Suppressor macrophage treated with lipopolysaccharide for 4 hours (primary cell): ENCODE measurements at regions not wholly inside any gene's neighbourhood (a gene's known extent, or its start where the extent isn't known, plus 50 kb on each side); places are given as distances from the start of the nearest gene placed in this dataset.

Experiments
- DNase-seq: peaks from one replicate; pipeline ENCODE4 v3.0.0-alpha.2; 2020

DNA sequence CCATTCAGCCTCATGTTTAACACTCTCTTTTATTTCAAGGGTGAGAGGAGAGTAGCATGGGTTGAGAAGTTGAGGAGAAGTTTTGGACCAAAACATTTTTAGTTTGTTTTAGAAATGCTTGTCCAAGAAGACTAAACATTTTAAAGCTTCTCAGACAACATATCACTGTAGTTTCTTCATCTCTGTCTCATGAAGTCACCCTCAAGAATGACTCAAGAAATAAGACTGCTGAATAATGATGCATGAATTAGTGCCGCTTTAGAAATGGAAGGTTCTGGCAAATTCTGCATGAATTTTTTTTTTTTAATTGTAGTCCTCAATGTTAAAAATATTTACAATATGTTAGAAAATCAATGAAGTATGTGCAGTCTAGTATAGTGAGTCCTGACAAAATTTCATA lies 422.7 kb upstream of the ARGLU1 start:
- DNase-seq = no peak

DNA sequence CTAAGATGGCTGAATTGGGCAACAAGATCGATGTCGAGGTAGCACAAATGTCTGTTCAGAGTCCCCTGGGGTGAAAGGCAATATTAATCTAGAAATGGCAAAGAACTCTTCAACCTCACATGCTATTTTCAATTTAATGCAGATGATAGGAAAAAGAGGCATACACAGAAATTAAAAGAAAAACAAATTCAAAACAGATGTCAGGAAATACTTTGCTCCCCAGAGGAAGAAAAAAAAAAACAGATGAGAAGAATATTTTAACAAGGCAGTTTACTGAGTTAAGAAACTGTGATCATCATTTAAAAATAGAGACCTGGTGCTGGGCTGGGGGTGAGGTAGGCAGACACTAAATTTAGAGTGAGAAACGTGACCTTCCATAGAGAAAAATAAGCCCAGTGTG lies 421.9 kb upstream of the ARGLU1 start:
- DNase-seq = no peak

DNA sequence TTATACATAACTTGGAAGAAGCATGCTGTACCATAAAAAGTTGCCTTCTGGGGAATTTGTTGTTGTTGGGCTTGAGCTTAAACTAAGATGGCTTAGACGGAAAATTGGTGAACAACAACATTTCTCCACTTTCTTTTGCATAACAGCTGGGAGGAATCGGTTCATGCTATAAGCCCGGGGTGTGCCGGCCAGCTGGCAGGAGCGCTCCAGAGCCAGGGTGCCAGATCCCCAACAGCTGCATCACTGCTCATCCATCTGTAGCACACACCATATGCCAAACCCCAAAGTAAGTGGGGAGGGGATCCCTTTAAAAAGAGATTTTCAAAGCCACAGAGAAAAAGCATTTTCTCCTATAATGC lies 419.5 kb upstream of the ARGLU1 start:
- DNase-seq = no peak

DNA sequence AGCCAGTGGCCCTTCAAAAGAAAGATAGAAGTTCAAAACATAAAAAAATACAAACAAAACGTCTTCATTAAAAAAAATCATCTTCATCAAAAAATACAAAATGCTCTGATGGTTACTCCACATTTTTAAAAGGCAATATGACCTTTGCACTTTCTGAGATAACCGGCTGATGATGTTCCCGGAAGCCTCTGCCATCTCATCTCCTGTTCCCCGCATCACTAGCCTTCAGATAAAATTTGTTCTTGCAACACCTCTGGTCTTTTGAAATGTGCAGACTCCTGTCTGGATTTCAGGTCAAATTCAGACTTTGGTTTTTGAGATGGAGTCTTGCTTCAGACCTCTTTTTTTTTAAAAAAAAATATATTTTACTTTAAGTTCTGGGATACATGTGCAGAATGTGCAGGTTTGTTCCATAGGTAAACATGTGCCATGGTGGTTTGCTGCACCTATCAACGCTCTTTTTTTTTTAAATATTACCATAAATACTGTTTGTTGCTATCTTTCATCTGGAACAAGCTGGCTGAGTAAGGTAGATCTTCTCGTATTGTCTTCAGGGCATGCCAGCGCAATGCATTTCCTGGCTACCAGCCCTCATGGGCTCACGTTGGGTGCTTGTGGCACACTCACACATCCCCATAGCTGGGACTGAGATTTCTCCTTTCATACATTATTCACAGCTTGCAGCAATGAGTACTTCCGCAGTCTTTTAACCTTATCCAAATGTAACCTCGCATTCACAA lies 418.9 kb upstream of the ARGLU1 start:
- DNase-seq = no peak

DNA sequence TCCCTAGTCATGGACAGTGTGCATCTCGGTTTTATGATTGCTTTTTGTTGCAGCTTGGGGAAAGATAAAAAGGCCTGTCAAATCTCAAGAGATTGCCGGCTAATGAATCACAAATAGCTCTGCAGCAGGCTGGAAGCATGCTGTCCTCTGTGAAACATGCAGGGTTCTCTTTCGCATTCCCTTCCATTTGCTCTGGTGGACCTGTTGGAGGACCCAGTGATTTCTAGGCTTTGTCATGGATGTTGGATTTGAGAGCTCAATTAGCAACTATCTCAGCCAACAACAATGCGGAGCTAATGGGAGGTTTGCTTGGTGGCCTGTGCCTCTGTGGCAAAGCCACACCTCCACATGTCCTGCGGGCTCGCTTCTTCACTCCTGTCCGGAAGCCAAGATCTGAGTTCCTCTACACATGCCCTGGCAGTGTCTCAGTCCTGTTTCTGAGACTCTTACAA lies 418.1 kb upstream of the ARGLU1 start:
- DNase-seq = no peak

DNA sequence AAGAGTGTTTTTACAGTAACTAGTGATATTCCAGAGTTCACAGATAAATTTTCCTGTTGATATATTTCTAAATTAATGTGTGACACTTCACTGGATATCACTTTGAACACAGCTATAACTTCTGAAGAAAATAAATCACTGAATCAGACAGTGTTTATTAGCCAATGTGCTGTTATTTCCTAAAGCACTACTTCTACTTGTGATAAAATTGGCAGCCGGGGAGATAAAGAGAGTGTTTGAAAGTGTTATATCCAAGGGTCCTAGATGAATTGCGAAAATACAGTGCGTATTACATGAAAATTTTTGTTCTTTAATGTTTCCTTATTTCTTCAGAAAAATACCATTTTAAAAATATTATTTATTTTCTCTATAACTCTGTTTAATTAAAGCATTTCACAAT lies 417.5 kb upstream of the ARGLU1 start:
- DNase-seq = no peak

DNA sequence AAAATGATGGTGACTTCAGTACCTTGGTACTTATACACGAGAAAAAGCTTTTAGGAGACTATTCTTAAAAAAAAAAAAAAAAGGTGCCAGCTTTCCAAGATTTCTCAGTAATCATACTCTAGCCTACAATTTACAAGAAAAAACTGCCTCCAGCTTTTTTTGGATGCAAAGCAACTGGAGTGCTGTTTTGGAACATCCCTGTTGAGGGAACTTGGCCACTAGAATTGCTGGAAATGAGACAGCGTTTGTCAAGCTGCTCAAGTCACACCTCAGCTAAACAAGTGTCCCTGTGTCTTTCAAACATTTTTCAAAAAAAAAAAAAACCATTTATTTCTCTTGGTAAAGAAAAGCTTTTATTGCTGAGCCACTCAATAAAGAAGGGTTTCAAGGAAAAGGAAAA lies 413.1 kb upstream of the ARGLU1 start:
- DNase-seq = no peak

DNA sequence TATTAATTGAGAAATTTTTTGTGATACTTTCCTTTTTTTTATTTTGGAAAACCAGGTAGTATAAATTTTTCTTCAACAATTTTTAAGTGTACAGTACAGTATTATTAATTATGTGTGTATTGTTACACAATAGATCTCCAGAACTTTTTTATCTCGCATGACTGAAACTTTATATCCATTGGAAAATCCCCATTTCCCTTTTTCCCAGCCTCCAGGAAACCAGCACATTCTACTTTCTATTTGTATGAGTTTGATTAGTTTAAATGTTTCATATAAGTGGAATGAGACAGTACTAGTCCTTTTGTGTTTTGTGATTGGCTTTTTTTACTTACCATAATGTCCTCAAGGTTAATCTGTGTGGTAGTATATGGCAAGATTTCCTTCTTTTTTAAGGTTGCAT lies 399.5 kb upstream of the ARGLU1 start:
- DNase-seq = no peak

DNA sequence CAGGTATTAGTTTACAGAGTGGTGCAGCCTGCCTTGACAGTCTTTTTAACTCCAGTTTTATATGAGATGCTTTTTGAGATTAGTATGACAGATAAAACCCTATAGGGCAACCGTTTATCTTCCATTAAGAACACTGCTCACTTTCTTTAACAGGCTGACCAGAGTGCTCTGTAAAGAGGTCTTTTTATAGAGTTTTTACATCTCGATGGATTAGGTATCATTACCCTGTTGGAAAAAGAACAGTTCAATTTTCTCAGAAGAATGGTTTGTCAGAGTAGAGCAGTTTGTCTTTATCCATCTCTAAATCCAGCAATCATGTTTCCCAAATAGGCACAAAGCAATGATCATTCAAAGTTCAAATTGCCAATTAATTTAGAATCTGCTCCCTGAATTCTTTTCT lies 395.2 kb upstream of the ARGLU1 start:
- no peak for DNase-seq

DNA sequence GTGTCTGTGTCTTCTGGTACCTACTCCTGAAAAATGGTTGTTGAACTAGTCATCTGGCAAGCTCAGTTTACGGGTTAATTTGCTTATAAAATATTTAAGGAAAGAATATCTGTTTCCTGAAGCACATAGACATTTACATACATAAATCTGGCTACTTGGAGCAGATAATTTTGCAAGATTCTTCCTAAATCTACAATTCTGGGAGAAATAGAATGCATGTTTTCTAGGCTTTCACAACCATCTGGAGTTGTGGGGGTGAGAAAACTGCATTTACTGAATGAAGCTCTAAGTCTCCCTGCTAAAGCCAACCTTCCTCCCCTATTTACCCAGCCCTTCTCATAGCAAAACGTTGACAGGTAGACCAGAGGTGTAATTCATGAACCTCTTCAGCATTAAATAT lies 393.7 kb upstream of the ARGLU1 start:
- DNase-seq = no peak

DNA sequence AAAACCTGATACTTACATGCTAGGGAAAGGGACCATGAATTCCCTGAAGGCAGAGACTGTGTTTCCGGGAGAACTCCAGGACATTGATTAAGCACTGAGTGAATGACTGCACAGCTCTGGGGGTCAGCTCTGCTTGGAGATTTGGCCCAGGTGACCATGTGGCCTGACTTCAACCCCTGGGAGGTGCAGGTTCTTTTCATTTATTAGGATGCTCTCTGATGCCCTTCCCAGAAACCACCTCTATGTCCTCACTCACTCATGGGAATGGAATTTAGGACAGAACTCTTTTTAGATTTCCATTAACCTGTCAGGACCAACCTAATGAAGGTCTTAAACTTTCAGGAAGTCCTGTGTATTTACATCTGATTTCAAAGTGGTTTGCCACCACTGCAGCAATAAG lies 393.3 kb upstream of the ARGLU1 start:
- no peak for DNase-seq

DNA sequence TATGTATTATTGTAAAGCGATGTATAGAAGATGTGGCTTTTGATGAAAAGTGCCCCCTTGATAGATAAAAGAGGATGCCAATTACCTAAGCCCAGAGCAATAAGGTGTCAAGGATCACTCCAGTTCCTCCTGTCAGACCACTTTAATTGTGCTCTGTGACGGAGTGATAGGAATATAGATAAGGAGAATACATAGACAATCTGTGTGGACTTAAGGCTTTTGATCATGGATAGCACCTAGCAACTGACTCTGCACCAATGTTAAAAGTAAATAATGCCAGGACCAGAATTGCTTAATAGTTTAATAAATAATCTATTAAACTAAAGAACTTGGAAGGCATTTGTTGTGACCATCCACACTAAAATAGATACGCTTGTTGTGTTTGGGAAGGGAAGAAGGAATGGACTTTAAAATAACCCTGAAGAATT lies 390.7 kb upstream of the ARGLU1 start:
- no peak for DNase-seq

DNA sequence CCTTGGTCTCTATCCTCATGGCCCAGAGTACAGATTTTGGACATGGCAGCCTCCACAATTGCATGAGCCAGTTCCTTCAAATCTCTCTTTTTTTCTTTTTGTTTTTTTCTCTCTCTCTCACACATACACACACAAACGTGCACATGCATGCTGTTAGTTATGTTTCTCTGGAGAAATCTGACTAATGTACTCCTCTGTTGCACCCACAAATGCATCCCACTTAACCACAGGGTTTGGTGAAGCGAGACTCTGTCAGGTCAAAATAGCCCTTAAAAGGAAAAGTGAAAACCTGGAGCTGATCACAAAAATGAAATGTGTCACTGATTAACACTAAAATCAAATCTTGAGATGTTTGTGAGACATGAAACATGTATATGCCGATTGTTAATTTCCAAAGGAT lies 374.6 kb upstream of the ARGLU1 start:
- no peak for DNase-seq

DNA sequence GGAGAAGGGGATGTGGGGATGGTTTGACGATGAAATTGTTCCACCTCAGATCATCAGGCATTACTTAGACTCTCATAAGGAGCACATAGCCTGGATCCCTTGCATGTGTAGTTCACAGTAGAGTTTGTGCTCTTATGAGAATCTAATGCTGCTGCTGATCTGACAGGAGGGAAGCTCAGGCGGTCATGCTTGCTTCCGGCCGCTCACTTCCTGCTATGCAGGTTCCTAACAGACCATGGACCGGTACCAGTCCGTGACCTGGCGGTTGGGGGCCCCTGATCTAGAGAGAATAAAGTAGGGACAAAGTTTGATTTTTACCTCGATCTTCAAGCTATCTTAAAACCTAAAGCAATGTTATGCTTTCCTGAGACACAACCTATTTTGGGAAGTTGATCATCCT lies 373.8 kb upstream of the ARGLU1 start:
- no peak for DNase-seq

DNA sequence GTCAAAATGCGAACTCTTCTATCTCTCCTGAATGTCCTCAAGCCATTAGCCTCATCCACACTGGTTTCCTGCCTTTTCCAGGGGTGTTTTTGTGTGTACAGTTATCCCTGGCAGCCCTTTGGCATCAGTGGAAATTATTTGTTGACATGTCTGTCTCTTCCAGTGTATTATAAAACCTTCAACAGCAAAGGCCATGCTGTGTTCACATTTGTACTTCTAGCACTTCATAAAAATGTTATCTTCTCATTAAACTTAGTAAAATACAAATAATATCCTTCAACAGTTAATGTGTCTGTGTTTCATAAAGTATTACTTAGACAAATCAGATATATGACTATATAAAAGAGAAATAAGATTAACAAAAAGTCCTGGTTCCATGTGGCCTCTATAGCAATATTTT lies 359.5 kb upstream of the ARGLU1 start:
- no peak for DNase-seq

DNA sequence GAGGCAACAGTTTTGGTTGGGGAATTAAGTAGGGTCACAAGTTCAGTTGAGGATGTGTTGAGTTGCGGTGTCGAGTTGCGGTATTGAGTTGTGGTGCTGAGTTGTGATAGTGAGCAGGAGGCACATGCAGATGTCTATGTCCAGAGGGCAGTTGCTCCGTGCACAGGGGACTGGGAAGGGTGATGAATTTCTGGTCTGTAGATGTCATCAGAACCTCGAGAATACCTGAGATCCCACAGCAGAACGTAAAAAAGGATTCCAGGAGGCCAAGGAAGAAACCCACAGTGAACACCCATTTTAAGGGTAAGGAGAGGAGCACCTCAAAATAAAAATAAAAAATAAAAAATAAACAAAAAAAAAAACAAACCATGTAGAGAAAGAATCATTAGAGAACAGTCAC lies 354.4 kb upstream of the ARGLU1 start:
- no peak for DNase-seq

DNA sequence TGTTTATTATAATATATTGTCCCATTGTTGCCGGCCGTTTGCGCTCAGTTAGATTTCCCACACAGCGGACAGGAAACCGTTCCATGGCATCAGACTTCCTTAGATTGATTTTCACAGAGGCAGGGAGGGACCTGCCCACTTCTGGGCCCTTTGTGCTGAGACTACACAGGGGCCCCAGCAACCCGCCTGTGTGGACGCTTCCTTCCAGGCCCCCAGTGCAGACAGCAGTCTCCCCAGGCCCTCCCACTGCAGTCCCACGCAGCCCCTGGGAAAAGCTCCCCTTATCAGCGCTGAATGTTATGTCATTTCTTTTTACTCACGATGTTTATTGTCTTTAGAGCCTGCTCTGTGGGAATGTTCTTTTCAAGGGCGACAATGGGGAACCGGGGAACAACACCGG lies 351.7 kb upstream of the ARGLU1 start:
- no peak for DNase-seq

DNA sequence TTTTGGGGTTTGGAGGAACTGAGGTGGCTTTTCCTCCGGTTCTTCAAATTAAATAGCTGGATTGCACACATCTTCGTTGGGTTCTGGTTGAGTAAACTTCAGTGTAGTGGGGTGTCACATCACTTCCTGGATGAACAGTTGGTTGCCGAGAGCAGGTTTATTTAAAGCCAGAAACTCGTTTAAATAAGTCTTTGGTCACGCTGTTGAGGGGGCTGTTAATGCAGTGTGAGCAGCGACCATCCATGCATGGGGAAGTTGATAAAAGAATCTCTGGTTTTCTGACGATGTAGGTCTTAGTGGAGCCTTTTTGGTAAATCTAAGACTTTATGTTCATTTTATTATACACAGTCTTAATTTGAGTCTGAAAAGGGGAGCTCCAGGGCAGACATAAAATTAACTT lies 351.2 kb upstream of the ARGLU1 start:
- DNase-seq = peak; percentile 3

DNA sequence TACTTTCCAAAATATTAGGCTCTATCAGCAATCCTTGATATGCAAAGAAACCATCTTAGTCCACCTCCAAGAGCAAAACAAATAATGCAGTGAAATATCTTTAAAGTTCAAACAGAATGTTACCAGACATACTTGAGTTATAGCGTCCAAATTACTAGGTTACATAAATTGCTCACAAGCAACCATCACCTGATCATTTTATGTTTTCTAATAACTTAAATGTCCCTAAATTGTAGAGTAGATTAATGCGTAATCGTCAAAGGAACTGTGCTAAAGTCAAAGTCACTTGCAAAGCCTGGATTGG lies 350.6 kb upstream of the ARGLU1 start:
- no peak for DNase-seq

DNA sequence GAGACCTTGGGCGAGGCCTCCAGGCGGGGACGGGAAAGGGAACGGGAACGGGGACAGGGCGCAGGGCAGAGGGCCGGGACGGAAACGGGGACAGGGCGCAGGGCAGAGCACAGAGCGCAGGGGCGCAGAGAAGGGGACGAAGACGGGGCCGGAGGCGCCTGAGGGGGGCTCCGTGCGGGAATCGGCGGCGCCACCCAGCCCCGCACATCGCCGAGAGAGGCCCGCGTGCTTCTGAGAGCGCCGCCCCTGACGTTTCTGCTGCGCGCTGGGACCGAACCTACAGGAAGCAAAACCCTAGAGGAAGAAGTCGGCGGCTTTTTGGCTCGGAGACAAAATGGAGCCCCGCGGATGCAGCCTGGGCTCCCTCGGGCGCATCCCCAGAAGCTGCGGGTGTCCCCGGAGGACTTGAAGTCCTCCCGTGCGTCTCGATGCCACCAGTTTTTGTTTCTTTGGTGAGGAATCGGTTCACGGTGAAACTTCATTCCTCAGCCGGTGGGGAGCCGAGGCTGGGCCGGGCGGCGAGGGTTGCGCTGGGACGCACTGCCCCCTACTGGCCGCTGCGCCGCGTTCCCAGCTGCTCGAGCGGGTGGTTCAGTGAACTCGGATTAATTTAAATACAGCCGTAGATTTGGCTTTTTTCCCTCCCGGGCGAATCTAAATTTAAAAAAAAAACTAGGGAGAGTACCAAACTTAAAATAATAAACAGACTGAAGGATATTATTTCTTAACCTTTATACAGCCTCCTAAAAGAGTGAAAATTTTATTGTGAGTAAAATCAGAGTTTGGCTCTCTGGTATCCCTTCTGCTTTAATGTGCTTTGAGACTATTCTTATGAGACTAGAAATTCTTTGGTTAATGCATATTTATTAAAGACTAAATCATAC lies 350.0 kb upstream of the ARGLU1 start:
- peak; percentile 78 for DNase-seq

DNA sequence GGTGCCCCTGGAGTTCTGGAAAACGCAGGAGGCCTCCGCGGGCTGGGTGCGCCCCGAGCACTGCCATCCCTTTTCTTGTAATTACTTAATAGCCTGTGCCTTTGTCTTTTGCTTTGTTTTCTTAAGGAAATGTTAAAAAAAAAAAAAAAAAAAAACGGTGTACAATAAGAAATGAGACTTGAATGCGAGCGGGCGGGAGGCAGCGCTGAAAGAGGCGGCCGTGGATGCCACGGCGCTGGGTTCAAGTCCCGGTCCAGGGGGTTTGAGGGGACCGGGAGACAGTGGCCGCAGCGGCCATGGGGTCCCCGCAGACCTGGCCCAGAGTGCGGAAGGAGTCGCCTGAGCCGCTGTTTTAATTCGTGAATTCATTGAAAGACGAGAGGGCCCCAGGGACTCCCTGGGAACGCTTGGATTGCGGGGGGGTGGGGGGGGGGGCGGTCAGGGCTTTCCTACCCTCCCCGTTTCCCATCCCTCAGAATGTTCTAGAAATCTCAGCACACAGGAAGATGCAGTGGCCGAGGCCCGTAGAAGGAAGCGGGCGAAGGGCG lies 349.2 kb upstream of the ARGLU1 start:
- no peak for DNase-seq

DNA sequence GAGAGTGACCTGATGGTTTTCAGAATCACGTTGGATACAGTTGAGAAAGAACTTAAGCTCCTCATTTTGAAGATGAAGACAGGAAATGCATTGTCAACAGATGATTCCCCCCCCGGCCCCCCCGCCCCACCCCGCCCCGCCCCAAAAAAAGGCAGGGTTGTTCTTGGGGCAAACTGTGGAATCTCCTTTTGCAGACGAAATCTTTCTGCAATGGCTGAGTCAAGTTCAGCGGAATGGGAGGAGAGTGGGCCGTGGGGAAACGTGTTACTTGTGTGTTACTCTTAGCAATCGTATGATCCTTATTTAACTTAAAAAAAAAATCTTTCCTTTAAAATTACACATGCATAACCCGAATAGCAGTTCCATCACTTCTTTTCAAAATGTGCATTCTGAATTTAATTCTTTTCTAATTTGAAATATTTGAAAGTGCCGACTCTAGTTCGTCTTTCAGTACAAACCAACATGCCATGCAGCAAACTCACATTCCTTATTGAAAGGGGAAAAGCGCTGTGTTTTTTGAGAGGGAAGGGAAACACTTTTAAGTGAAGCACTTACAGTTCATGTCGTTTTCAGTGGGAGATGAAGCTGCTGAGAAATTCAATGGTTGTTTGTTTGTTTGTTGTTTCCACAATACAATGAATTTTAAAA lies 348.5 kb upstream of the ARGLU1 start:
- DNase-seq = no peak

DNA sequence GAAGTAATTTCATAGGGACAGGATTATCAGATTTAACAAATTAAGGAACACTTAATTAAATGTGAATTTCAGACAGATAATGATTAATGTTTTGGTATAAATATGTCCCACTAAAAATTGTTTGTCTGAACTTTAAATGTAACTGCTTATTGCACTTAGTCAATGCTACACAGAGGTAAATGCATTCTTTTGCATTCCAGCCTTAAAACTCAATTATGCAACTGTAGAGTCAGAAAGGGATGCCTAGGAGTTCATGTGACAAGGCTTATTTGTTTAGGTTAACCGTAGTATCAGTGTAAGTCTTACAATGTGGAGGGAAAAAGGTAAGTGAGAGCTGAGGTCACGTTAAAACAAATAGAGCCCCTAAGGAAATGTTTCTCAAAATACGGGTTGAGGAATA lies 347.2 kb upstream of the ARGLU1 start:
- DNase-seq = no peak

DNA sequence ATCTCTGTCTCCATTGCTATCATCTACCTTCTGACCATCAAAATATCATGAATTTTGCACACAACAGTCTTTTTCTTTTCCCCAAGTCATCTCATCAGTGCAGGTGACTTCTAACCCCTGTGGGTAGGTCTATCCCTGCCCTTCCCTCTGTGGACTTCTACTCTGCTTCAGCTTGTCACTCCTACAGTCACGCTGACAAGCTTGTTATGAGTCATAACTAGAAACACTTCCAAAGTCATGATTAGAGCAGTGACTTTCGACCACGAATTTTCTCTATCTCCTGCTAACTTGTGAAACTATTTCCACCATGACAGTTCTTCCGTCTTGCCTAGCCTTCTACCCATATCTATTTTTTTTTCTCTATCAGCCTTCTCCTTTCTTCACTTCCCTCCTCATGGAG lies 343.7 kb upstream of the ARGLU1 start:
- DNase-seq = no peak
